Suppressor macrophage (primary cell): ENCODE measurements at regions not wholly inside any gene's neighbourhood (a gene's known extent, or its start where the extent isn't known, plus 50 kb on each side); places are given as distances from the start of the nearest gene placed in this dataset.
"Not testable (repeated sequence)": the region's sequence is repeated elsewhere in the genome, so short reads cannot be mapped to it uniquely, and the experiment has no call there.

Source experiments
- DNase-seq, 4 experiments: peaks; one replicate each; pipeline ENCODE4 v3.0.0-alpha.2; 2020 to 2022

DNA sequence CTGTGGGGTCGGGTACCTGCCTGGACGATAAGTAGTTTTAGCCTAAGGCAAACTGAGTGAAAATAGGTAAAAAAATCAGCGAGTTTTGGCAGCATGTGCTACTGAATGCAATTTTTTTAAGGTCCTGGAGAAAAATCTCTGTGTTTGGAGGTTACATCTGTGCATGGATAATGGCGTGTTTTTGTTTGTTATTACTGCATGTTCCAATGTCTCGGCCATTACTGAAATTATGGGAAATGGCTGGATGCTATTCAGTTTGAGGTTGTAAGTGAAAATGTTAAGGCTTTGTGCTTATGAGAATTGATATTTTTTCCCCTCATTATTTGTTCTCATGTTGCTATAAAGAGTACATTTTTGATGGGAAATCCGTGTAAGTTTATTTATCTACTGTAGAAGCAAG, 441.7 kb downstream of the PRDM2 start:
- DNase-seq, result no peak

DNA sequence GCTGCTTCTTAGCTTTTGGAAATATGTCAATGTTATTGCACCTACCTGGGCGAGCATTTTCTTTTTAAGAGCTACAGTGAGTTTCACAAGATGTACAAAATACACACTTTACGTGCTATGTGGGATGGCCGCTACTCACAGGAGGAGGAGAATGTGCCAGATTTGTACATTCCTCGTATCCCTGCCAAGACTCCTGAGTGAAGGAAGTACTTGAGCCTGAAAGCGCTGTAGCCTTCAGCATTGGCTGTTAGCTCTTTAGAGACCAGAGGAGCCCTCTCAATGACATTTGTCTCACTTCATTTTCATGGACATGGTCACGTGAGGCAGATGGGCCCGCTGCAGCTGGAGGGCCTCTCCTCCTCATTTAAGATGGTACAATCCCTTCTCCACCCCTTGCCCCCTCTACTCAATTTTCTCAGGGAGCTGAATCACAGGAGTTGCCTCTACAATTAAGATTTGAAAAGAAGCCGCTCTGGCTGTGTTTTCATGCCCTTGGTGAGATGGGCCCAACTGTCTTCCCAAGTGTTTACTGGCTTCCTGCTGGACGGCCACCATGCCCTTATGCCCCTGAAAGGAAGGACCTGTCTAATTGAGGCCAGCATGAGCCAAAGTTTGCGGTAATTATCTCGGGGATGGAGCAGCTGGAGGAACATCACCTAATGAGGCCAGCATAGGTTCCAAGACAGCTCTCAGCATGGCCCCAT, 442.6 kb downstream of the PRDM2 start:
- DNase-seq, result no peak

DNA sequence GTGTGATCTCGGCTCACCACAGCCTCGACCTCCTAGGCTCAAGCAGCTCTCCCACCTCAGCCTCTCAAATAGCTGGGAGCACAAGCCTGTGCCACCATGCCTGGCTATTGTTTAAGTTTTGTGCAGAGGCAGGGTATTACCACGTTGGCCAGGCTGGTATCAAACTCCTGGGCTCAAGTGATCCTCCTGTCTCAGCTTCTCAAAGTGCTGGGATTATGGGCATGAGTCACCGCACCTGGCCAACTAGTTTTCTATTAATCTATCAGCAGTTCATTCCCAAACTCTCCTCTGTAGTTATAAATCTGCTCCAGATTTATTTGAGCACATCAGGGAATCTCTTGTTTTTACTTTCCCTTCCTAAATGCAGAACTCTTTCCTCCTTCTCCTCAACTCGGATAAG, 443.8 kb downstream of the PRDM2 start:
- DNase-seq, result no peak

DNA sequence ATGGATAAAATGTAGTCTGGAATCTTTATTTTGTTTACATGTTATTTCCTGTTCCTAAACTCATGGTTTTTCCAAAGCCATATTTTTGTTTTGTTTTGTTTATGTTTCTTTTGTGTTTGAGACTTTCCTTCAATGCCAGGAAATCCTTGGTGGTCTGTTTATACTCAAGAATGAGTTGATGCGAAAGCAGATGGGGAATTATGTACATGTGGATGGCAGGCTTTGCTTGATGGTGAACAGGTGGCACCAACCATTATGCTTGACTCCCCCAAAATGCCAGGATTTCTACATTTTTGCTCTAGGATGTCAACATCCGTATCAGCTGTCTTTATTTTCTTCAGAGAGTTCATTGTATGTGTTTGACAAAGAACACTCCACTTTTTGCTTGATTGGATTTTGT, 448.5 kb downstream of the PRDM2 start:
- no peak for DNase-seq

DNA sequence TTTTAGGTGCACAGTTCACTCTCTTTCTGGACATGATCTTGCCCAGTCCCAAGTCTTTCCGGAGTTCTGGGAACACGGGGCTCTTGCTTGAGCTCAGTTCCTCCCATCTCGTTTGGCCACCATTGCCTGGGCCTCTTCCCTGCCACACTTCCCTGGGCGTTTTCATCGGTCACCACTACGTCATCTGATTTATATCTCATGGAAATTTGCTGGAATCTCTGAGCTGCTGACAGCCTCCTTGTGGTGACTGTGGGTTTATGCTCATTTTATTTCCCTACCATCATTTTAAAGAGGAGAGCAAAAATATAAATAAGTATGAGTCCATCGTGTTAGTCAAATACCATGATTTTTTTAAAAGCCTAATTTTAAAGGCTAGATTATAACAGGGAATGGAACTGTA, 449.1 kb upstream of the KAZN start:
- no peak for DNase-seq

DNA sequence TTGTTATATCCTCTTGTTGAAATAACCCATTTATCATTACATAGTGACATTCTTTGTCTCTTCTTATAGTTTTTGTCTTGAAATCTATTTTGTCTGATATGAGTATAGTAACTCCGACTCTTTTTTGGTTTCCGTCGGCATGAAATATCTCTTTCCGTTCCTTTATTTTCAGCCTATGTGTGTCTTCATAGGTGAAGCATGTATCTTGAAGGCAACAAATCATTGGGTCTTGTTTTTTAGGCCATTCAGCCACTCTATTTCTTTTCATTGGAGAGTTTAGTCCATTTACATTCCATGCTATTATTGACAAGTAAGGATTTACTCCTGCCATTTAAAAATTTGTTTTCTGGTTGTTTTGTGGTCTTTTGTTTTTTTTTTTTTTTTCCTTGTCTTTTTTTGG, 441.9 kb upstream of the KAZN start:
- DNase-seq, result no peak

DNA sequence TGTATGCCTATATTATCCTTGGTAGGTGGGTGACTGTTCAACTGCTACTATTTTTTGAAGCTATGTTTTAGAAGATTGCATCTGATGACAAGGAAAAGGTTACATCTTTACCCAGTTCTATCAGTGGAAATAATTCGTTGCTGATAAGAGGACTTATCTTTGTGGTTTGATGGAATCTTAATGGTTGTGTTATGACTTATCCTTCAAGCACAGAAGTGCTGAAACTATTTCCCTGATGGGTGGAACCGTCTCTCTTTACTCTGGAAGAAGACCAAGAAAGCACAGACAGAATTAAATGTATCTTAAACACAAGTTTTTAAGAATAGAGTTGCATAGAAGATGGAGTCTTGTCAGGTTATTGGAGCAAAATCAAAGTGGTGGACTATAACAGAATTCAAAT, 437.7 kb upstream of the KAZN start:
- no peak for DNase-seq

DNA sequence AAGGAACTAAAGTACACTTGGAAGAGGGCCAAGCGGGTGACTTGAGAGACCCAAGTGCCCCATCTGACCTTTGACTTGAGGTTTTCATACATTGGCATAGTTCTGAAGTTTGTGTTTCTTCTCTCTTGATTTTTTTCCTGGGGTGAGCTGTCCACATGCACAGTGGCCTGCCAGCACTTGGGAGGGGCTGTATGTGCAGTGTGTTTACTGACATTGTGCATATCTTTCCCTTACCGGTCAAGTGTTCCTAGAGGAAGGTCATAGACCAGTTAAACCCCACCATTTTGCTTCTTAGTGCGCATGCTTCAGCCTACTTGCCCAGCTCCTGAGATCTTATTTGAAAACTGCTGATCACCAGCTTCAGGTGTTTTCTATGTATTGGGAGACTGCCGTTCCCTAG, 435.2 kb upstream of the KAZN start:
- DNase-seq, result no peak

DNA sequence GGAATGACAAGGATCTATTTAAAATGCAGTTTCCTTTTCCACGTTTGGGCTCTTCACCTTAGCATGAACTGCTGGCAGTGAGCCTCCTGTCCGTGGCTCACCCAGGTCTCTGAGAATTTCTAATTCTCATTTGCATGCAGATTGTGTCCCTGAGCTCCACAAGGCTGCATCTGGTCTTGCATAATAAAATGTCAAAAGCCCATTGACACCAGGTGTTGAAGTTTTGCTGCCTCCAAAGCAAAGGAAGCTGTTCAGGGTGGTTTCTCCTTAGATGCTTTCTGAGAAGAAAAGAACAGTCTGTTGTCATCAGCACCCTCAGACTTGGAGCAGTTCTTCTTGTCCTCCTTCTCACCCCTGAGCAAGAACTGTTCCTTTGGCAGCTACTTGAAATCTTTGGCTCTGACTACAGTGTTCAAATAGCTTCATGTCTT, 433.1 kb upstream of the KAZN start:
- DNase-seq, result no peak

DNA sequence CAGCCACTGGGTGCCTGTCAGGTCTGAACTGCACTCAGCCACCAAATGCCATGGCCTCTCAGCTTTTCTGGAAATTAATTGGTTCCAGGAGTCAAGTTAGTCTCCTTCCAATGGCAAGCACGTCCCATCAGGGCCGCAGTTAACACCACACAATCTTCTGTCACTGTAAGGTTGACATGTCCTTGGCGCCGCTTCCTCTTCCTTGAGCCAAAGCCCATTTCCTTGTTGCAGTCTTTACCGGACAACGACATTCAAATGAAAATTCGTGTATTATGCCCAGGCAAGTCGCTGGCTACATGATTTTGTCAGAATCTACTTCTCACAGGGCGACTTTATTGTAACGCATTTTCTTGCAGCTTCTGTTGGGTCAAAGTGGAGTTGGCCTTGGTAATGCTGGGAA, 430.6 kb upstream of the KAZN start:
- no peak for DNase-seq

DNA sequence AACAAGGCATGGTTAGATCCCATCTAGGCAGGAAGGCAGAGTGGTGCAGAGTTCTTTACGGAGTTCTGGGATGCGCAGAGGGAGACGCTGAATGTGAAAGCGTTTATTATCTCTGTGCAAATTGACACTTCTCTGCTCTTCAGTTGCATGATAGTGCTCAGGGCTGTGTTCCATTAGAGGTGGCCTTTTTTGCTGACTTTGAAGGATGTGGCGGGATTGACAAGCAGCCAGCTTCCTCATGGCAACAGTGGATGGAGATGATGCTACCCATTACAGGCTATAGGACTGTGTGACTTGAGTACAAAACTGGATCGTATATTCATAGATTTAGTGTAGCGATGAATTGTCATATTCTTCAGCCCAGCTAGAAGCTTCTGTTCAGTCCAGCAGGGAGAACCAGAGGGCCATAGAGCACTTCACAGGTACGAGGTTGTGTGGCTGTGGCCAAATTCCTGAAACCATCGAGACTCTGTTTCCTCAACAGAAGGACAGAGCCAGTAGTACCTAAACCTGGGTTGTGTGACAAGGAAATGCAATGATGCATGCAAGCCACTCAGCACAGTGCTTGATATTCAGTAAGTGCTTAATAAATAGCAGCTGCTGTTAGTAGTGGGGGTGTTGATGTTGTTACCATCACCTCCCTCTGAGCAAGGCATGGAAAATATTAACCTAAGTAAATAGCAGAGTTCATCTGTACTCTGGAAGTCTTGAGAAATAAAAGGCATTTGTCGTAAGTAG, 430.0 kb upstream of the KAZN start:
- no peak for DNase-seq

DNA sequence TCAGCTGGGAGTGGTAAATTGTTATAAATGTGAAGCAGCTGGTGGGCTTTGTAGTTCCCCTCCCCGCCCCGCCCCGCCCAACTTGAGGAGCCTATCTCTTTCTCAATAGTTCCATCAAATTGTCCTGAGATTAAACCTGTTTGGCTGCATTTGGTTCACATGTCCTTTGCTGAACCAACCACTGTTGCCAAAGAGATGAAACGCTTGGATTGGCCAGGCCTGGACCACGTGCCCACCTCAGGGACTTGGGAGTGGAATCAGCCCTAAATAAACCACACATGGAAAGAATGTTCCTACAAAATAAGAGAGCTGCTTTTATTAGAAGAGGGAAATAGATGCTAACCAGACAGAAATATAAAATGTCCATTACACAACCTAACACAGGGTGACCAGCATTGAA, 424.9 kb upstream of the KAZN start:
- DNase-seq, result no peak

DNA sequence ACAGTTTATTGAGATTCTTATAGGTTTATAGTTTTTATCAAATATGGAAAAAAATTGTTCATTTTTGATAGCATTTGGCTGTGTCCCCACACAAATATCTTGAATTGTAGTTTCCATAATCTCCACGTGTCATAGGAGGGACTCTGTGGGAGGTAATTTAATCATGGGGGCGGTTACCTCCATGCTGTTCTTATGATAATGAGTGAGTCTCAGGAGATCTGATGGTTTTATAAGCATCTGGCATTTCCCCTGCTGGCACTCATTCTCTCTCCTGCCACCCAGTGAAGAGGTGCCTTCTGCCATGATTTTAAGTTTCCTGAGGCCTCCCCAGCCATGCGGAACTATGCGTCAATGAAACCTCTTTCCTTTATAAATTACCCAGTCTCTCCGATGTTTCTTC, 420.6 kb upstream of the KAZN start:
- DNase-seq, result not testable (repeated sequence)

DNA sequence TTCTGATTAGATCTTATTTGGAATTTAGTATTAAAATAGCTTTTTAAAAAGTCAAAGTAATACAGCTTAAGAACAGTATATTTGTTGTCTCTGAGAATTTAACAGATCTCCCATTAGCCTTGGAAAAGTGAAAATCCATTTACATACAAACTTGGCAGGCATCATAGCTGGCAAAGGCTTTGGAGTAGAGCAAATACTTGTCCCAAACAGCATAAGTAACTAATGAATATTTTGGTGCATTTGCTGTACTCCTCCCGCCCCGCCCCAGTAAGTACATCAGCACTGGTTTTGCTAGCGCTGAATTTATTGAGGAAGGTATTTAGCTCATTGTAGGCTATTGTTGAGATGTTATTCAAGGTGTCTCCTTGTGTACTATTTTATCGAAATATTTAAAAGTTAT, 417.7 kb upstream of the KAZN start:
- no peak for DNase-seq

DNA sequence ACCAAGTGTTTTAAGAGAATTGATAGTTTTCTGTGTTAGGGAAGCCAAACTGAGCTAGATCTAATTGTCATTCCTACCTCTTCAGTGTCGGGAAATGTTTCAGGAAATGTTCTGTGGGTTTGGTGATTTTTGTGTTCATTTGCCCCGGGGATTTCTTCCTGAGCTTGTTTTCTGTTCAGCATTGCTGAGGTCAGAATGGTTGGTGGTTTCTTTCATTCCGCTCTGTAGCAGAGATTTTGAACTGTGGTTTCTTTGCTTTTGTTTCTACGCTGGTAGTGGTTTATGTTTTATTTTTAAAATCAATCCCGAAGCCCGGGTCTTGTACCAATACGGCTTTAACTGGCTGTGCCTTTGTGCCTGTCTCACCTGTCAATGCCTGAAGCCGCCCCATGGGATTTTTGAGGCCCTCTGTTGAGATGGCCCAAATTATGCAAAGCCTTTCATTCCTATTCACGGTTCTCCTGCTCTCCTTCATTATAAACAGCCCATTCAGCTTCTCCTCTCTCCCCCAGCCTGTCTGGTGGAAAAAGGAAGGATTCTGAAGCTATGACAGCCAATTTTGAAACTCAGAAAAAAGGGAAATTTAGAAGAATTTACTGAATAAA, 417.2 kb upstream of the KAZN start:
- DNase-seq, result no peak

DNA sequence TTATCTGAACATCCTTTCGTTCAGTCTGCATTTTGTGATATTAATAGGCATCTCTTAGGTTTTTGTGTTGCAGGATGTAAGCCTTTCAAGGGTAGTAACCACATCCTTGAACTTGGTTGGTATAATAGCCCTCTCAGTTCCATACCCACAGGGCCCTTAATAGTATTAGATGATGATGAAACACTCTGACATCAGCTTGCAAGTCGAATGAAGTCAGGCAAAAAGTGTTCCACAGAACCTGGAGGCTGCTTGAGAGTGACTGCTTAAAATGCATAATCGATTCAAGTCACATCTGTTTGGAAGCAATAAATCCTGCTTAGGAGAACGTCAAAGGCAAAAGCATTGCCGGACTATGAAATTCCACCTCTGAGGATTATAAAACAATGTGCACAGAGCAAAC, 415.6 kb upstream of the KAZN start:
- no peak for DNase-seq

DNA sequence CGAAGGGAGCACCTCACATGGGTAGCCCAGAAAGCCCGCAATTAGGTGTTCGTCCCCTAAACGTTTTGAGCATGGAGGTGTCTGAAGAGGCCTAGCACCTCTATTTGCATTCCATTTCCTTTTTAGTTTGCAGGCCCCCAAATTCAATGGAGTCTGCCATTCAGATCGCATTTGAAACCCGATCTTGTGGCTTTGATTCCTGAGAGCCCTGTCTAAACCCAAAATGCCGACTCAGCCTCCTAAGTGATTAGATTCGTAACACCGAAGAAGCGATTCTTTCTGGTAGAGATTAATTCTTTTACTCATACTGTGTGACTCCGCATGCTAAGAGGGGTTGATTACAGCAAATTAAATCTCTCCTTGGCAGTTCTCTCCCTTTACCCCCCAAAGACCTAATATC, 415.2 kb upstream of the KAZN start:
- DNase-seq, result no peak

DNA sequence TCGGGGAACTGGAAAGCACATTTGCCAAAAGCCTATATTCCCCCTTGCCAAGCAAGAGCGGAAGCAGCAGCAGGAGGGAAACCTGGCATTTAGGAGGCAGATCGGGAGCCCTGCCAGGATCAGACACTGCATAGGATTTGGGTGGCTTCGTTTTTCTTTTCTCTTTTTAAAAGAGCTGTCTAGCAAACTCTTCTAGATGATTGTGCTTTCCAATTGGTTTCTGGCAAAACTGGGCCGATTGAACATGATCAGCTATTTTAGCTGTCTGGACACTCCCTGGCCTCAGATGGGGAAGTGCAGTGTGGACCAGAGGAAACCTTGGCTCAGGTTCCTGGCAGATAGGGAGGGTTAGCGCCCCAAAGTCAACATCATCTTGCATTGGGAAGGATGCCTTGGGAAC, 414.0 kb upstream of the KAZN start:
- DNase-seq, result no peak

DNA sequence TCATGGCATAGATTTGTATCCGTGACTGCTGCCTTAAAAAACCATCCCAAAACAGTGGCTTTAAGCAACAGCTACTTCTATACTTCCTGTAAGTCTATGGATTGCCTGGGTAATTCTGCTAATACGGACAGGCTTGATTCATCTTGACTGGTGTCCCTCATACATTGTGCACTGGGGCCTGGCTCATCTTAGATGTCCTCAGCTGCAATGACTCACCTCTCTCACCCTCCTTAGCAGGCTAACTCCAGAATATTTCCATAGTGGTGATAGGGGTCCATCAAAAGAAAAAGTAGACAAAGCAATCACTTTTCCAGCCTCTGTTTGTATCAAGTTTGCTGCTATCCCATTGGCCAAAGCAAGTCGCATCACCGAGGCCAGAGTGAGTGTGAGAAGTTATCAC, 409.1 kb upstream of the KAZN start:
- DNase-seq, result no peak

DNA sequence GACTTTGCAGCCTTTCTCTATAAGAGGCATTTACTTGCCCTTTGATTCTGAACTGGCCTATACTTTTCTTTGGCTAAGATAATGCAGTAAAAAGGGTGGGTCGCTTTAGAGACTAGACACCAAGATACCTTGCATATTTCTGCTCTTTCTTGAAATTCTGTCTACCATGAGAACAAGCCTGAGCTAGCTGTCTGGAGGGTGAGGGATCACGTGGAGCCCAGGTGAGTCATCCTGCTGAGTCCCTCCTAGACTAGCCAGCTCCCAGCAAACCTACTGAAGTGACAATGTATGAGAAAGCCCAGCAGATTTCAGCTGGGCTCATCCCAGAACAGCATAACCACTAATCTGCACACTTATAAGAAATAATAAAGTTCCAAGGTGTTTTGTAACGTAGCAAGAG, 408.0 kb upstream of the KAZN start:
- DNase-seq, result no peak

DNA sequence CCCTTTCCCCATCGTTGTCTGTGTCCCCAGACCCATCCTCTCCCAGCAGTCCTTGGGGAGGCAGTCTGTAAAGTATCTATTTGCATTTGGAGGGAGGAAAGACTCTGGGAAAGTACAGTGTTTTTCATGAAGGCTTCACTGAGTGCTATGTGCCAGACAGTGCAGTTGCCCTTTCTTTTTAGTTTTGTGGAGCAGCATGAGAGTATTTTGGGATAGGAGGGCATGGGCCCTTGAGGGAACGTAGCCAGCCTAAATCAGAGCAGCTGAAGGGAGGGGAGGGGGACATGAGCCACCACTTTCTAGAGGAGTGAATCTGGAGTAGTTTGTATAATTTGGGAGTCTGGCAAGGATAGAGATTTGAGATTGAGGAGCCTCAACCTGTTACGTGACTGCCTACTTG, 404.0 kb upstream of the KAZN start:
- no peak for DNase-seq

DNA sequence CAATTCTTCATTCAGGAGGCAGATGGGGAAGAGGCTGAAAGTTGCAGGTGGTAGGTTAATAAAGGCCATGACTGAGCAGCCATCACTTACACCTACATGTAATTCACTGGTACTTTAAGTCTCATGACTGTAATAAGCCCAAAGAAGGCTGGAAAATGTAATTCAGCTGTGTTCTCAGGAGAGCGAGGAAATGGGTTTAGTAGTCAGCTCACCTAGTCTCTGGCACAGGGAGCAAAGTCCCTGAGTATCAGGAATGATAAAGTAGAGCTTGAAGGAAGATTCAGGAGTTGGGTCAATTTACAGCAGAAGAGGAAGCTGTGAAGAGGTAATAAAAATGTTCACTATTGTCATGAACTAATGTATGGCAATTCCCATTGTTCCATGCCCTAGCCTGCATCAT, 393.4 kb upstream of the KAZN start:
- no peak for DNase-seq

DNA sequence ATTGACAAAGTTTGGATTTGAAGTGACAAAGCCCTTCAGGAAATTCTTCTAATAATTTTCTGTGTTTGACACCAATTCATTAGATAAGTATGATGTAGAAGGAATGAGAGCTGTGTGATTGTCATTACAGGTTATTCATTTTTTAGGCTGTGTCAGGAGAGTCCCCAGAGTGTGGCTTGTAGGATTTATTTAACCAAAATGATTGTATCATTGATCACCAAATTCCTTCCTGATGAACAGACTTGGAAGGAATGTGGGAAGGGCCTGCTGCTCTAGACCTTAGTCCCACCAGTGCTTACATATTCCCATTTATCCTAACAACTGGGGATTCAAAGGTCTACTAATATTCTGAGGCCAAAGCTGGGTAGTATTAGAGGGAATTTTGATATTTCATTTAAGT, 383.3 kb upstream of the KAZN start:
- no peak for DNase-seq

DNA sequence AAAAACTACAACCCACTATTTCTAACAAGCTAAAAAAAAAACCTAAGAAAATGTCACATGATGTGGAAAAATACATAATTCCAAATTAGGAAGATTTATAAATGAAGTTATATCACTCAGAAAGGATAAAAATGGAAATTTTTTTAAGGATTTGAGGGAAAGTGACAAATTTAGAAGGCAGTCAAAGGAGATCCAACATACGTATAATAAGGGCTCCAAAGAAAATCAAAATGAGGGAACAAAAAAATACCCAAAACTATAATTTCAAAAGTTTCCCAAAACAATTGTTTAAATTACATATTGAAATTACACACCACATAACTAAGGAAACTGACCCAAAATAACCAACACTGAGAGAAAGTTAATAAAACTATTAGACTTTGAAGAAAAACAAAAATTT, 381.1 kb upstream of the KAZN start:
- DNase-seq, result no peak
